ENCODE measurements at regions not wholly inside any gene's neighbourhood (a gene's known extent, or its start where the extent isn't known, plus 50 kb on each side); places are given as distances from the start of the nearest gene placed in this dataset.

- no peak for DNase-seq (ENCODE audit: low read depth in 4 of 4, low spot score in 3 of 4)
Measured at GRCh38 chr1:60413091-60413490, 339.5 kb upstream of the C1orf87 start.

- no peak for DNase-seq (ENCODE audit: low read depth in 4 of 4, low spot score in 3 of 4)
Measured at GRCh38 chr1:60411591-60411990, 338.0 kb upstream of the C1orf87 start.

DNA sequence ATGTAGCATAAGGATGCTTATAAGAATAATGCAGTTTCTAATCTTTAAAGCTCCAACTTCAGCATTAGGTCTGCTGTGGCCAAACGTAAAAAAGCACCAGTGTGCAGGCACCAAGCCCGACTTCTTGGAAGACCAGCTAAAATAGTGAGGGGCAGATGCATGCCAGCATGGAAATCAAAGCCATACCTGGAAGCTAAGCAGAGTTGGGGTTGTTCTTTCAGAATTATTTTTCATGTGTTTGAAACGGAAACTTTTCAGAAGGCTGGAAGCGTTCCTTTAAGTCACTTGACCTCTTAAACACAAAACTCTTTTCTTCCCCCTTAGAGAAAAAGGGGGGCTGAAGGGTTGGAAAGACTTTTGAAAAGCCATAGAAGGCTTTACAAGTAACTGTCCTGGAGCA is 329.2 kb upstream of the C1orf87 start:
- no peak for DNase-seq (ENCODE audit: low read depth in 4 of 4, low spot score in 3 of 4)

DNA sequence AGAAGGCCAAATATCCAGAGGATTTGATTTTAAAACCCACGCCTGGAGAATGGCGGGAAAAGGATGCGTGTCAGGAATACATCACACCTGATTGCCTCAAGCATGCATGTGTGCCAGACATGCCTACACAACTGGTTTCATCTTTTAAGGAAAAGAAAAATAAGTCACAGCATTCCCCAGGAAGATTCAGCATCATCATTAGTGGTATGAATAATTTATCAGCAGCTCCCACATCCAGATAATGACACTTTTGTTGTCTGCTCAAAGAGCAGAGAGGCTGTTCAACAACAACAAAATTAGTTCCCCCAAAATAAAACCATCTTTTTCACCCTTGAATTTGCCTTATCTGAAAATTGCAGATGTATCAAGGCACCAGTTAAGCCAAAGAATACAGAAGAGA is 328.6 kb upstream of the C1orf87 start:
- no peak for DNase-seq (ENCODE audit: low read depth in 4 of 4, low spot score in 3 of 4)

- no peak for DNase-seq (ENCODE audit: low read depth in 4 of 4, low spot score in 3 of 4)
Measured at GRCh38 chr1:60394436-60394835, 320.9 kb upstream of the C1orf87 start.

DNA sequence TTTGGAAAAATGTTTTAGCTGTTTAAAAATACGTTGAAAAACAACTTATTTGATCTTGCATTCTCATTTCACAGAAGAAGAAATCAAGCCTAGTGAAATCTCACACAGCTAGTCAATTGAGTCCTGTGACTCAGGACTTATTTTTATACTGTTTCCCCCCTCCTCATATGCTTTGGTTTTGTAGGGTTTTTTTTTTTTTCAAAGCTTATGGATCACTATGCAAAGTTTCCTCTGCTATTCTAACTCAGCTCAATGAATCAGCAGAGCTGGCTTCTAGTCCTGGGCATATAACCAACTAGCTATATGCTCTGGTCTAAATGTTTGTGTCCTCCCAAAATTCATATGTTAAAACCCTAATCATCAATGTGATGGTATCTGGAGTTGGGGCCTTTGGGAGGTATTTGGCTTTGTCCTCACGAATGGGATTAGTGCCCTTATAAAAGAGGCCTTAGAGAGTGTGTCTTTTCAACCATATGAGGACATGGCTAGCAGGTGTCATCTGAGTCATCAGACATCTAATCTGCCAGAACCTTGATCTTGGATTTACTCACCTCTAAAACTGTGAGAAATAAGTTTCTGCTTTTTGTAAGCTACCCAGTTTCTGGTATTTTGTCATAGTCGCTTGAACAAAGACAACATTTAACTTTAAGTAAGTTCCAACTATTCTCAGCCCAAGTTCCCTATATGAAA is 317.2 kb upstream of the C1orf87 start:
- DNase-seq (ENCODE audit: low read depth in 4 of 4, low spot score in 3 of 4) = no peak

- DNase-seq (ENCODE audit: low read depth in 4 of 4, low spot score in 3 of 4) = no peak
Measured at GRCh38 chr1:60388092-60388987, 314.8 kb upstream of the C1orf87 start.

- no peak for DNase-seq (ENCODE audit: low read depth in 4 of 4, low spot score in 3 of 4)
Measured at GRCh38 chr1:60387175-60387574, 313.6 kb upstream of the C1orf87 start.

- DNase-seq (ENCODE audit: low read depth in 4 of 4, low spot score in 3 of 4) = no peak
Measured at GRCh38 chr1:60386249-60386648, 312.7 kb upstream of the C1orf87 start.

DNA sequence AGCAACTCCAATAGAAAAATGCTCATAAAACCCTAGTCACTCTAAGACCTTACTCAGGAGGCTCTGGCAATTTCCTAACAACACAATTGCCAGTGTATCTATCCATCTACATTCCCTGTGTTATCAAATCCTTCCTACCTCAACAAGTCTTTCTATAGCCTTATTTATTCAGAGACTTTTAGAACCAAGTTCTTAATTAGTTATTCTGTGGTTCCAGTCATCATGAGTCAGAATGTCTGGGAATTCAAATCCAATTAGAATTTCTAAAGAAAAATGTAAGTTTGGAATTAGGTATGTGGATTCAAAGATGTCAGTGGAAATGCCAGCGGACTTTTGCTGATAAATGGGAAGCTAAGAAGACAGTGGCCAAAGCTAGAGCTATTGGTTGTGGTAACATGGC is 302.6 kb upstream of the C1orf87 start:
- DNase-seq (ENCODE audit: low read depth in 4 of 4, low spot score in 3 of 4) = no peak

GRCh38 chr1:60374537-60374936 is 301.0 kb upstream of the C1orf87 start:
- no peak for DNase-seq (ENCODE audit: low read depth in 4 of 4, low spot score in 3 of 4)

GRCh38 chr1:60367532-60367931 is 294.0 kb upstream of the C1orf87 start:
- DNase-seq (ENCODE audit: low read depth in 4 of 4, low spot score in 3 of 4) = peak in 2 of 4 donors; percentile 2 to 7

- DNase-seq (ENCODE audit: low read depth in 4 of 4, low spot score in 3 of 4) = no peak
Measured at GRCh38 chr1:60359431-60359830, 285.9 kb upstream of the C1orf87 start.

DNA sequence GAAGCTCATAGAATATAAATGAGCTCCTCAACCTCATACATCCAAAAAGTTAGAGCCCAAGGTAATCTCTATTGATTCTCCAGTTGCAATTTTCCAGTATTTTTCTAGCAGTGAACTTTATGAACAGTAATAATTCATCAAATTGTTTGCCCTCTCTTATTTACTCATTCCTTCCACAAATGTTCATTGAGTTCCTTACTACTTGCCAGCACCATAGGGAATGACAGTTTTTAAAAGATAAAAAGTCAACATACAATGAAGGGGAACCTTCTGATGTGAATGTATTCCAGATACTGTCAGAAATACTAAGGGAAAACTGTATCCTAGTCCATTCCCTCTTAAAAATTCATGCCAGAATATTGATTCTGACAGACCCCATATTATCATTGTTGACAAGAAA is 277.0 kb upstream of the C1orf87 start:
- DNase-seq (ENCODE audit: low read depth in 4 of 4, low spot score in 3 of 4) = no peak

- DNase-seq (ENCODE audit: low read depth in 4 of 4, low spot score in 3 of 4) = no peak
Measured at GRCh38 chr1:60348884-60349283, 275.3 kb upstream of the C1orf87 start.

DNA sequence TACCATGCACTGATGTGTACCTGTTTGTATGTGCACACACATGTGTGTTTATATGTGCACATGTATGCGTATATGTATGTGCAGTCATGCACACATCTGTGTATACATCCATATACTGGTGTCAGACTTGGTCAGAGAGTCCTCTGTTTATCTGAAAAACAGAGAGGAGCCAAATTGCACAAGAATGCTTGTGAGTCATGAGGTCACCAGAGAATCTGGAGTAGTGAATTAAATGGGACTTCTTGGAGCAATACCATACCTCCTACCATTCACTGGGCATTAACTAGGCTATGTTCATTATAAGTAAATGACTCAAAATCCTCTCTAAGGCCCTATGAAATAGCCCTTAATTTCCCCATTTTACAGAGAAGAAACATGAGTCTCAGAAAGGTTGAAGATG is 272.1 kb upstream of the C1orf87 start:
- DNase-seq (ENCODE audit: low read depth in 4 of 4, low spot score in 3 of 4) = no peak

GRCh38 chr1:60345049-60345448 is 271.5 kb upstream of the C1orf87 start:
- DNase-seq (ENCODE audit: low read depth in 4 of 4, low spot score in 3 of 4) = no peak

- no peak for DNase-seq (ENCODE audit: low read depth in 4 of 4, low spot score in 3 of 4)
Measured at GRCh38 chr1:60343736-60344135, 270.2 kb upstream of the C1orf87 start.

GRCh38 chr1:60342569-60342968 is 269.0 kb upstream of the C1orf87 start:
- no peak for DNase-seq (ENCODE audit: low read depth in 4 of 4, low spot score in 3 of 4)

- no peak for DNase-seq (ENCODE audit: low read depth in 4 of 4, low spot score in 3 of 4)
Measured at GRCh38 chr1:60341274-60341673, 267.7 kb upstream of the C1orf87 start.

DNA sequence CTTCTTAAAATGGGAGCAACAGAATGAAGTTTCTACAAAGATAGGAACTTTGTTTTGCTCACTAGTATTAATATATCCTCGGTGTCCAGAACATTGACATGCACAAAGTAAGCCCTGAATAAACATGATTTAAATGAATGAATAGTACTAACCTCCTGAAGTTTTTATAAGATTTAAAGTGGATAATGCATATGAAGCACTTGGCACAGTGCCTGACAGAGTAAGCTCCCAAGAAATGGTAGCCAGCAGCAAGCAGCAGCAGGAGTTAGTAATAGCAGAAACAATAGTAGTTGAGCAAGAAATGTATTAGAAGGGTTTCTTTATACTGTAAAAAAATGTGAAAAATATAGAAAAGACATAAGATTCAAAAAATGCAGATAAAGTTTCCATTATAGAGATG is 258.1 kb upstream of the C1orf87 start:
- no peak for DNase-seq (ENCODE audit: low read depth in 4 of 4, low spot score in 3 of 4)

DNA sequence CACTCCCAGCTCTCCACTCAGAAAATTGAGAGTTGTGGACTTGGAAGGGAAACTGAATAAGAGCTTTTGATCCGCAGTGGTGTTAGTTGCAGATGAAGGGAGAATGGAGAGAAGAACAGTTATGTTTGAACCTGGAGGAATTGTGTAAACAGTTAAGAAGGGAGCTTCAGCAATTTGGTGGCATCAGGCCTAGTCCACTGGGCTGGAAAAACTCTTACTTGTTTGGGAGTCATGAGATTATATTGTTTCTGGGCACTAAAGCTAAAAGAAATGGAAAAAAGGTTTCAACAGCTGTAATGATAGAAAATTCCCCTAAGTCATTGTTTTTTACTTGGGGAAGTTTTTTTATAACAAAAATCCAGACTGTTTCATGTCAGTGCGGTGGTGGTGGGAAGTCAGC is 256.1 kb upstream of the C1orf87 start:
- no peak for DNase-seq (ENCODE audit: low read depth in 4 of 4, low spot score in 3 of 4)

All from left renal pelvis (tissue), 4 donors.